Endothelial cell (in vitro differentiated cells): ENCODE measurements at regions not wholly inside any gene's neighbourhood (a gene's known extent, or its start where the extent isn't known, plus 50 kb on each side); places are given as distances from the start of the nearest gene placed in this dataset.

Experiments
- DNase-seq: peaks from one replicate; pipeline ENCODE4 v3.0.0; 2021; ENCODE audit warnings: low spot score
- H3K27ac Mint-ChIP-seq: one replicate; pipeline ENCODE4 v1.8.0; 2021; ENCODE audit warnings: mixed read lengths, inconsistent platforms; ENCODE audit not compliant: unreplicated experiment
- H3K27me3 Mint-ChIP-seq: one replicate; pipeline ENCODE4 v1.8.0; 2021; ENCODE audit warnings: mild to moderate bottlenecking, moderate library complexity, mixed read lengths, inconsistent platforms; ENCODE audit not compliant: unreplicated experiment
- H3K36me3 Mint-ChIP-seq: one replicate; pipeline ENCODE4 v1.8.0; 2021; ENCODE audit warnings: mild to moderate bottlenecking, low read depth, mixed read lengths, inconsistent platforms; ENCODE audit not compliant: unreplicated experiment
- H3K4me1 Mint-ChIP-seq: one replicate; pipeline ENCODE4 v1.8.0; 2021; ENCODE audit warnings: mild to moderate bottlenecking, mixed read lengths, inconsistent platforms; ENCODE audit not compliant: unreplicated experiment
- H3K4me3 Mint-ChIP-seq: one replicate; pipeline ENCODE4 v1.8.0; 2021; ENCODE audit warnings: mild to moderate bottlenecking, mixed read lengths, inconsistent platforms; ENCODE audit not compliant: unreplicated experiment
- H3K9me3 Mint-ChIP-seq: one replicate; pipeline ENCODE4 v1.8.0; 2021; ENCODE audit warnings: mixed read lengths, inconsistent platforms; ENCODE audit not compliant: unreplicated experiment
- TF ChIP-seq, protein P1 (sequence below): fragments of 200-600 bp; sonication (generic); IDR thresholded peaks from one replicate; pipeline ENCODE4 v1.5.0; 2021; ENCODE audit warnings: antibody characterized with exemption; ENCODE audit not compliant: unreplicated experiment

DNA sequence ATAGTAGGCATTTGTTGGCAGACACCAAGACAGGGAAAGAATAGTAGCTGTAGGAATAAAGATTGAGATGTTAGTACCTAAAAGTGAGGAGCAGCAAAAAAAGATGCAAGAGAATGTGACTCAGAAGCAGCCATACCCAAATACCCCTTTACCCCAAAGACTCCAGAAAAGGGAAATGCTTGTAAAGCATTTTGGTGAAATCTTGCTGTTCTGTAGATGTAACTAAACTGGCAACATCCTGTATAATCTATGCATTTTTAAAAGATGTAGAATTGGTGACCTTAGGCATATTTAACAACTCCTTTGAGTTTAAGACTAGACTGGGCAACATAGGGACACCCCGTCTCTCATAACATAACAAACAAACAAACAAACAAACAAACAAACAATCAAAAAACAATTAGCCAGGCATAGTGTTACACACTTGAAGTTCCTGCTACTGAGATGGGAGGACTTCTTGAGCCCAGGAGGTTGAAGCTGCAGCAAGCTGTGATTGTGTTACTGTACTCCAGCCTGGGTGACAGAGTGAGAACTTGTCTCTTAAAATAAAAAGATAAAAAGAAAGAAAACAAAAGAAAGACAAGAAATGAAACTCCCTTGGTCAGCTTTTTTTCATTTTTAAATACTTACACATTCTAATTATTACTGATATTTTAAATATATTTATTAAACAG, 361.5 kb upstream of the KCNH8 start:
- Mint-ChIP-seq H3K27me3 (no peaks in the 10 kb centered on the region), H3K9me3 (no peaks in the 10 kb centered on the region), H3K4me1 (no peaks in the 10 kb centered on the region), H3K27ac (no peak overlapping the region), H3K4me3 (no peak overlapping the region), H3K36me3 (no peaks in the 10 kb centered on the region)
- TF ChIP-seq, protein P1, sequence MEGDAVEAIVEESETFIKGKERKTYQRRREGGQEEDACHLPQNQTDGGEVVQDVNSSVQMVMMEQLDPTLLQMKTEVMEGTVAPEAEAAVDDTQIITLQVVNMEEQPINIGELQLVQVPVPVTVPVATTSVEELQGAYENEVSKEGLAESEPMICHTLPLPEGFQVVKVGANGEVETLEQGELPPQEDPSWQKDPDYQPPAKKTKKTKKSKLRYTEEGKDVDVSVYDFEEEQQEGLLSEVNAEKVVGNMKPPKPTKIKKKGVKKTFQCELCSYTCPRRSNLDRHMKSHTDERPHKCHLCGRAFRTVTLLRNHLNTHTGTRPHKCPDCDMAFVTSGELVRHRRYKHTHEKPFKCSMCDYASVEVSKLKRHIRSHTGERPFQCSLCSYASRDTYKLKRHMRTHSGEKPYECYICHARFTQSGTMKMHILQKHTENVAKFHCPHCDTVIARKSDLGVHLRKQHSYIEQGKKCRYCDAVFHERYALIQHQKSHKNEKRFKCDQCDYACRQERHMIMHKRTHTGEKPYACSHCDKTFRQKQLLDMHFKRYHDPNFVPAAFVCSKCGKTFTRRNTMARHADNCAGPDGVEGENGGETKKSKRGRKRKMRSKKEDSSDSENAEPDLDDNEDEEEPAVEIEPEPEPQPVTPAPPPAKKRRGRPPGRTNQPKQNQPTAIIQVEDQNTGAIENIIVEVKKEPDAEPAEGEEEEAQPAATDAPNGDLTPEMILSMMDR = no peak
- no peak for DNase-seq

DNA sequence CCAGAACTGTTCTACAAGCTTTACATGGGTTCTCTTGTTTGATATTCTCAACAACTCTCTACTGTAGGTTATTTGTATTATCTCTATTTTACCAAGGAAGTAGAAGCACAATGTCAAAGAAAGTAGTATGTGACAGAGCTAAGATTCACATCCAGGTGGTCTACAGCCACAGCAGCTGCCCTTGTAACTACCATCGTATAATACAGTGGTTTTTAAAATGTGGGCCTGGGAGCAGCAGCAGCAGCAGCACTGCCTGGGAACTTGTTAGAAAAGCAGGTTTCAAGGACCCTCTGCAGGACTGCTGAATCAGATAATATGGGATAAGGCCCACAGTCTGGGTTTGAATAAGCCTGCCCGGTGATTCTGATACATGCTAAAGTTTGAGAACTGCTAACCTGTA, 357.1 kb upstream of the SATB1 start:
- TF ChIP-seq, protein P1 = no peak
- H3K36me3 Mint-ChIP-seq = no peaks in the 10 kb centered on the region
- H3K4me3 Mint-ChIP-seq = no peak overlapping the region
- no peaks in the 10 kb centered on the region for H3K9me3 Mint-ChIP-seq
- no peak overlapping the region for H3K27ac Mint-ChIP-seq
- no peak for DNase-seq
- no peaks in the 10 kb centered on the region for H3K27me3 Mint-ChIP-seq
- H3K4me1 Mint-ChIP-seq = no peaks in the 10 kb centered on the region

DNA sequence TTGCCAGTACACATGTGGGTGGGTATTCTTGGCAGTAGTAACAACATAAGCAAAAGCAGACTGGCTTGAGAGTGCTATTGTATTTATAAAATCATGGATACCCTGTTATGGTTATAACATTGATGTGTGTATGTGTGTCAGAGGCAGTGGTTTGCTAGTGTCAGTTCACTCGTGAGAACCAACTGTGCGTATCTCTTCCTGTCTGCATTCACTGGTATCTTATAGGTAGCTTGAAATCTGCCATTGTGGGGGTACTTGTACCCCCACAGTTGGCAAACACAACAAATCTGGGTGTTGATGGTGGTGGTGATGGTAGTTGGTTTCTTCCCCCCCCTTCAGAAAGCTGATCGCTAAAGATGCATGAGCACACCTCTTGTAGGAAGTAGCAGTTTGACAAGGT, 355.8 kb upstream of the SATB1 start:
- TF ChIP-seq, protein P1 = no peak
- no peak for DNase-seq
- no peaks in the 10 kb centered on the region for H3K9me3 Mint-ChIP-seq
- no peaks in the 10 kb centered on the region for H3K4me1 Mint-ChIP-seq
- no peaks in the 10 kb centered on the region for H3K36me3 Mint-ChIP-seq
- no peaks in the 10 kb centered on the region for H3K27me3 Mint-ChIP-seq
- H3K4me3 Mint-ChIP-seq = no peak overlapping the region
- H3K27ac Mint-ChIP-seq = no peak overlapping the region

DNA sequence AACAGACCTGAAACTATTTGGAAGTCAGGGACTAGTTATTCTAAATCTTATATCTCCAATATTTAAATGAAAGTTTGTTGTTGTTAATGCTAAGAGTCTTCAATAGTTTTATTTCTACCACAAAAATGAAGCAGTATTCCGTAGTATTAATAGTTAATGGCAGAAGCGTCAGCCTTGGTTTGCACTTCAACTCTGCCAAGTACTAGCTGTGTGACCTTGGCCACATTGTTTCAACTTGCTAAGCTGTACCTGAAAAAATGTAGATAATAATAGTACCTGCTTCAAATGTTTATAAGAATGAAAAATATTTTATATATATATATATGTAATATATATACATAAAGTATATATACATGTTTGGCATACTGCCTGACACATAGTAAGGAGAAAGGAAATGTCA, 354.6 kb upstream of the SATB1 start:
- Mint-ChIP-seq H3K36me3 (no peaks in the 10 kb centered on the region), H3K4me3 (no peak overlapping the region), H3K4me1 (no peaks in the 10 kb centered on the region), H3K9me3 (no peaks in the 10 kb centered on the region), H3K27me3 (no peaks in the 10 kb centered on the region), H3K27ac (no peak overlapping the region)
- TF ChIP-seq, protein P1 = no peak
- DNase-seq = no peak

DNA sequence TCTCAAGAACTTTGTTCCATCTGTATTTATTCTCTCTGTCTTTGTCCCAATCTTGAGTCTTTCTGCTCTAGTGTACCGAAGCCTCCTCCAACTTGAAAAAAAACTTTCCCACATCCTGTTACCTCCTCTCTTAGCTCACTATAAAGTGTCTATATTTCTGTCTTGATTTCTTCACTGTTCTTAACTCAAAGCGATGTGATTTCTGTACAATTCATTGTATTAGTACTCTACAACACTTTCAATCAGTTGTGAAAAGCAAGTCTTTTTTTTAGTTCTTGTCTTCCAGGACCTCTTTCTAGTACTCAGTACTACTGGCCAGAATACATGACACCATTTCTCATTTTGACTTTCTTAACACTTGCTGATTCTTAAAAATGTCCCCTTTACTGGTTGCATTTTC, 353.5 kb upstream of the SATB1 start:
- H3K4me3 Mint-ChIP-seq = no peak overlapping the region
- no peaks in the 10 kb centered on the region for H3K27me3 Mint-ChIP-seq
- TF ChIP-seq, protein P1 = no peak
- no peaks in the 10 kb centered on the region for H3K4me1 Mint-ChIP-seq
- no peaks in the 10 kb centered on the region for H3K9me3 Mint-ChIP-seq
- DNase-seq = no peak
- H3K27ac Mint-ChIP-seq = no peak overlapping the region
- no peaks in the 10 kb centered on the region for H3K36me3 Mint-ChIP-seq
